ENCODE measurements at regions not wholly inside any gene's neighbourhood (a gene's known extent, or its start where the extent isn't known, plus 50 kb on each side); places are given as distances from the start of the nearest gene placed in this dataset.
"Not testable (repeated sequence)": the region's sequence is repeated elsewhere in the genome, so short reads cannot be mapped to it uniquely, and the experiment has no call there.

- no peak for TF ChIP-seq CTCF (IDR thresholded peaks at IDR 0.05; ENCODE audit: borderline replicate concordance, extremely low read depth, low read length, poor library complexity, severe bottlenecking)
- TF ChIP-seq EZH2 (IDR thresholded peaks at IDR 0.05; ENCODE audit: borderline replicate concordance, low read depth, low read length, severe bottlenecking): no peak
- no peak overlapping the region for H3K4me3 ChIP-seq (ENCODE audit: low read depth in 1 of 2, low read length in 2 of 2)
- H3K4me1 ChIP-seq (ENCODE audit: insufficient read depth, low read length): peaks cover 19% of the 10 kb centered on the region
- DNase-seq (no peak), ATAC-seq (ENCODE audit: insufficient read depth, low read depth) (no peak)
- H3K79me2 ChIP-seq (ENCODE audit: insufficient read depth, low read length): no peaks in the 10 kb centered on the region
- H3K9ac ChIP-seq (ENCODE audit: low read depth, low read length): no peak overlapping the region
- no peaks in the 10 kb centered on the region for H3K27me3 ChIP-seq (ENCODE audit: insufficient read depth, low read length, poor library complexity)
- H4K20me1 ChIP-seq (ENCODE audit: insufficient read depth, low read length): peaks cover 7% of the 10 kb centered on the region
- H3K9me3 ChIP-seq (ENCODE audit: insufficient read depth, low read length, severe bottlenecking): no peaks in the 10 kb centered on the region
- no peak overlapping the region for H3K4me2 ChIP-seq (ENCODE audit: insufficient read depth, low read length)
- no peaks in the 10 kb centered on the region for H3K36me3 ChIP-seq (ENCODE audit: insufficient read depth, low read length)
- H3K27ac ChIP-seq (ENCODE audit: low read length): no peak overlapping the region
- no peak overlapping the region for H2AFZ ChIP-seq (ENCODE audit: low read depth, low read length)
Observed at GRCh38 chr6:44039191-44039719, 88.0 kb downstream of the MRPL14 start.

GRCh38 chr6:44038543-44039065 lies 88.6 kb downstream of the MRPL14 start:
- Histone ChIP-seq H3K36me3 (ENCODE audit: insufficient read depth, low read length) (no peaks in the 10 kb centered on the region), H3K27ac (ENCODE audit: low read length) (no peak overlapping the region), H4K20me1 (ENCODE audit: insufficient read depth, low read length) (peaks cover 7% of the 10 kb centered on the region; the same call in 1 of the 2 replicates), H3K27me3 (ENCODE audit: insufficient read depth, low read length, poor library complexity) (no peaks in the 10 kb centered on the region), H3K79me2 (ENCODE audit: insufficient read depth, low read length) (no peaks in the 10 kb centered on the region), H3K4me2 (ENCODE audit: insufficient read depth, low read length) (no peak overlapping the region), H2AFZ (ENCODE audit: low read depth, low read length) (no peak overlapping the region), H3K4me1 (ENCODE audit: insufficient read depth, low read length) (peaks cover 19% of the 10 kb centered on the region), H3K9ac (ENCODE audit: low read depth, low read length) (no peak overlapping the region), H3K4me3 (ENCODE audit: low read depth in 1 of 2, low read length in 2 of 2) (no peak overlapping the region), H3K9me3 (ENCODE audit: insufficient read depth, low read length, severe bottlenecking) (no peaks in the 10 kb centered on the region)
- ATAC-seq (ENCODE audit: insufficient read depth, low read depth) (no peak), DNase-seq (no peak)
- TF ChIP-seq EZH2 (IDR thresholded peaks at IDR 0.05; ENCODE audit: borderline replicate concordance, low read depth, low read length, severe bottlenecking) (no peak), CTCF (IDR thresholded peaks at IDR 0.05; ENCODE audit: borderline replicate concordance, extremely low read depth, low read length, poor library complexity, severe bottlenecking) (no peak)

DNA sequence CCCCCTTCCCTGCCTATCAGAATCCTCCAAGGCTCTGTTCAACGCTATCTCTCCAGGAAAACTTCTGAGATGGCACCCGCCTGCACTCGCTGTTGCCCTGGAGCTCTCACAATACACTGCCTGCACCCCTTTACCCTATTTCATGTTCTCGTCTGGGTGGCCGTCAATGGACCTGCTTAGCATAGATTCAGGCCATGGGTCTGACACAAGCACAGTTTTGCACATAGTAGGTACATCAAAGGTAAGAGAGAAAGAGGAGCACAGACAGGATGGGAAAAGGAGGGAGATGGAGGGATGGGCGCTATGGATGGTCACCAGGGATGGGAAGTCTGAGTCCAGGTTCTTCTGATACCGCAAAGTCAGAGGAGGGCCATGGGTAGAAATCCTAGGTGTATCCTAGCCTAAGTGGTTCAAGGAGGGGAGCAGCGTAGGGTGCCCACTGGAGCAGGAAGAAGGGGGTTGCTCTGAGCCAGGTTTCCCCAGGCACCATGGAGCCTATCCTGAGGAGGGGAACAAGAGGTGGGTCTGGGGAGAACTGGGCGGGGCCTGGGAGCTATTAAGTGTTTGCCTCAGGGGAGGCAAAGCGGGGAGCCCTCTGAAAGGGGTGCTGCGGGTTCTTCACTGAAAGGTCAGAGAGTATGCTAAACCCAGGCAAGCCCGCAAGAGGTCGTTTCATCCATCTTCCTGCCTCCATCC lies 89.3 kb downstream of the MRPL14 start:
- no peak for DNase-seq

GRCh38 chr6:44037276-44037675 lies 90.0 kb downstream of the MRPL14 start:
- peaks cover 16% of the 10 kb centered on the region for H3K4me1 ChIP-seq (ENCODE audit: insufficient read depth, low read length)
- H3K27me3 ChIP-seq (ENCODE audit: insufficient read depth, low read length, poor library complexity); H4K20me1 ChIP-seq (ENCODE audit: insufficient read depth, low read length); H3K36me3 ChIP-seq (ENCODE audit: insufficient read depth, low read length); H2AFZ ChIP-seq (ENCODE audit: low read depth, low read length); H3K79me2 ChIP-seq (ENCODE audit: insufficient read depth, low read length); ATAC-seq (ENCODE audit: insufficient read depth, low read depth); H3K27ac ChIP-seq (ENCODE audit: low read length); H3K4me3 ChIP-seq (ENCODE audit: low read depth in 1 of 2, low read length in 2 of 2); H3K9me3 ChIP-seq (ENCODE audit: insufficient read depth, low read length, severe bottlenecking); H3K4me2 ChIP-seq (ENCODE audit: insufficient read depth, low read length); DNase-seq; H3K9ac ChIP-seq (ENCODE audit: low read depth, low read length): not testable (repeated sequence)

More for the DNA sequence above, 89.3 kb downstream of the MRPL14 start:
- Histone ChIP-seq H3K9ac (ENCODE audit: low read depth, low read length) (no peak overlapping the region), H3K27ac (ENCODE audit: low read length) (no peak overlapping the region), H3K27me3 (ENCODE audit: insufficient read depth, low read length, poor library complexity) (no peaks in the 10 kb centered on the region), H4K20me1 (ENCODE audit: insufficient read depth, low read length) (peaks cover 7% of the 10 kb centered on the region; the same call in 1 of the 2 replicates), H3K9me3 (ENCODE audit: insufficient read depth, low read length, severe bottlenecking) (no peaks in the 10 kb centered on the region), H2AFZ (ENCODE audit: low read depth, low read length) (no peak overlapping the region), H3K79me2 (ENCODE audit: insufficient read depth, low read length) (no peaks in the 10 kb centered on the region), H3K4me3 (ENCODE audit: low read depth in 1 of 2, low read length in 2 of 2) (no peak overlapping the region), H3K4me2 (ENCODE audit: insufficient read depth, low read length) (no peak overlapping the region), H3K36me3 (ENCODE audit: insufficient read depth, low read length) (no peaks in the 10 kb centered on the region), H3K4me1 (ENCODE audit: insufficient read depth, low read length) (peaks cover 19% of the 10 kb centered on the region)
- no peak for TF ChIP-seq CTCF (IDR thresholded peaks at IDR 0.05; ENCODE audit: borderline replicate concordance, extremely low read depth, low read length, poor library complexity, severe bottlenecking)
- TF ChIP-seq EZH2 (IDR thresholded peaks at IDR 0.05; ENCODE audit: borderline replicate concordance, low read depth, low read length, severe bottlenecking): no peak
- no peak for ATAC-seq (ENCODE audit: insufficient read depth, low read depth)

Measured in DND-41 (cell line).